ENCODE measurements at regions not wholly inside any gene's neighbourhood (a gene's known extent, or its start where the extent isn't known, plus 50 kb on each side); places are given as distances from the start of the nearest gene placed in this dataset.
"Not testable (repeated sequence)": the region's sequence is repeated elsewhere in the genome, so short reads cannot be mapped to it uniquely, and the experiment has no call there.

DNA sequence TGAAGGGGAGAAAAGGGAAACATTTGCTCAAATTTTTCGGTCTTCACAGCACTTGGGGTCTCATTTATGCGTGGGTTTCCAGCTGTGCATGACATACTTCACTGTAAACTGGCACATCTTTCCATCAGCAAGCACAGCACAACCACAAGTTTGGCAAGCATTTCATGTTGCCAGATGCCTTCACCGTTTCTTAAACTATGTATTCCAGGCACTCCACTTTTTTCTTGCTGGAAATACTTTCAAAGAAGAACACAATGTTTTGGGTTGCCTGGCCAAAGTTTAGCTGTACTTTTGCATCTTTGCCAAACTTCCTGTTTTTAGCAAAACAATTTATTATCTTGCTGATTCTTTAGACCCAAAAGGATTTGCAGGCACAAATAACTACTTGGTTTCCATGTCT lies 194.6 kb upstream of the MEIS1 start:
- no peak for FAIRE-seq

DNA sequence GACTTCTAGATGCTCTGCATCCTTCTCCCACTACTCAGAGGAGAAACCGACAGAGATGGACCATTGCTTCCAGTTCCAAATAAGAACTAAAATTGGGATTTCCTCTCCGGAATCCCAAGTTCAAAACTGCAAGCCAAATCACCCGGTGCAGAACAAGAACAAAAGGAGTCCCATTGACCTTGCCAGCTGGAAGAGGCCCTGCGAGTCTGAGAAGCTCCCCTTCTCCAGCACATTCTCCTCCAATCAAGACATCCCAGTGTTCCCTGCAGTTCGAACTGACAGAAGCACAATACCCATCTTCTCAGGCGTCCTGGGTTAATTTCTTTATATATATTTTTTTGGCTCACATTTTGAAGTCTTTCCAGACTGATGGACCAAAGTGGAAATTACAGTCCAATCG lies 195.3 kb upstream of the MEIS1 start:
- FAIRE-seq: no peak

DNA sequence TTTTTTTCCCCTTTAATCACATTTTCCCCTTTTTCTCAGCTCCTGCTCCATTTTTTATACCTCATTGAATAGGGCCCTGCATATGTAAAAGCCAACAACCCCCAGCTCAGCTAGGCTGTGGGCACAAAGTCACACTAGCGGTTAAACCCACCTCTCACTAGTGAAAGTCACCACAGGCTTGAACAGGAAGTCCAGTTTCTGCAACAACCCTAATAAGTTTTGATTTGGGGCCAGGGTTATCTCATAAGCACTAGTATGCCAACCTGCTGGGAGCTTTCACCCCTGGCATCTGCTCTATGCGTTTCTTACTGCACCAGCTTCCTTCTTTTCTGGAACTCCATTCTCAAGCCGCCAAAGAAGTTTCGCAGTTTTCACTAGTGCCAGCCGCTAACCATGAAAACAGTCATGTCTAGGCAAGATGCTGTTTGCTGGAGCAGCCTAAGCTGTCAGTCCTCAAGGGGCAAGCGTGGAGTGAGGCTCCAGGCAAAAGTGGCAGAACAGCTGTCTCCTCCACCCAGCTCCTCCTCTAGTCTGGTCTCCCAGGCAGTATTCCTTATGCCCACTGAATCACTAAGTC lies 197.0 kb upstream of the MEIS1 start:
- FAIRE-seq: no peak

DNA sequence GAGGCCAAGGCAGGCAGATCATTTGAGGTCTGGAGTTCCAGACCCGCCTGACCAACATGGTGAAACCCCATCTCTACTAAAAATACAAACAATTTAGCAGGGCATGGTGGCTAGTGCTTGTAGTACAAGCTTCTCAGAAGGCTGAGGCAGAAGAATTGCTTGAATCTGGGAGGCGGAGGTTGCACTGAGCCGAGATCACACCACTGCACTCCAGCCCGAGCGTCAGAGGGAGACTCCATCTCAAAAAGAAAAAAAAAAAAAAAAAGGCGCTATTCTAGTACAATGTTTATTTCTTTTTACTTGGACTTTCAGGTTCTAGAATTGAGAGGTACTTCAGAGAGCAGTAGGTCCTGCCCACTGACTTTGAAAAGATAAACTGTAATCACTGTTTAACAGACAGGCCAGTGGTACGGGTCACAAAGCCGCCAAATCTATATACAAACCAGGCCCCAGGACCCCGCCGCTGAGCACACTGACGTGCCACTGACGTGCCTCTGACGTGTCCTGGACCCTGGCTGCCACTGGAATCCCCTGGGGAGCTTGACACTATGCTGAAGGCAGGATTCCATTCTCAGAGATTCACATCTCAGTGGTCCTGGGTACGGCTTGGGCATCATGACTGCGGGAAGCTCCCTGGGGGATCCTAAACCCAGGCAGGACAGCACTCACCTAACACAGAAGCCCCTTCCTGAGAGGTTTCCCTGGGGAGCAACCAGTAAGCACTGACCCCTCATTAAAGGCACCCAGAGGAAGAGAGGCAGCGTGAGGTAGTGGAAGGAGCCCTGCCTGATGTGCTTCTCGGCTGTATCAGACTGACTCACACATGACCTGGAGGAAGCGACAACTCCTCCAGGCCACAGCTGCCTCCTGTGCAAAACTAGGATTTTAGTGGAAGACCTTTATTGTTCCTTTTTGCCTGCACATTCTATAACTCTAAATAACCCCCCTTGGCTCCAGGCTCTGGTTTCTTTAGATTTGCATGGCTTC lies 197.8 kb upstream of the MEIS1 start:
- FAIRE-seq: no peak

DNA sequence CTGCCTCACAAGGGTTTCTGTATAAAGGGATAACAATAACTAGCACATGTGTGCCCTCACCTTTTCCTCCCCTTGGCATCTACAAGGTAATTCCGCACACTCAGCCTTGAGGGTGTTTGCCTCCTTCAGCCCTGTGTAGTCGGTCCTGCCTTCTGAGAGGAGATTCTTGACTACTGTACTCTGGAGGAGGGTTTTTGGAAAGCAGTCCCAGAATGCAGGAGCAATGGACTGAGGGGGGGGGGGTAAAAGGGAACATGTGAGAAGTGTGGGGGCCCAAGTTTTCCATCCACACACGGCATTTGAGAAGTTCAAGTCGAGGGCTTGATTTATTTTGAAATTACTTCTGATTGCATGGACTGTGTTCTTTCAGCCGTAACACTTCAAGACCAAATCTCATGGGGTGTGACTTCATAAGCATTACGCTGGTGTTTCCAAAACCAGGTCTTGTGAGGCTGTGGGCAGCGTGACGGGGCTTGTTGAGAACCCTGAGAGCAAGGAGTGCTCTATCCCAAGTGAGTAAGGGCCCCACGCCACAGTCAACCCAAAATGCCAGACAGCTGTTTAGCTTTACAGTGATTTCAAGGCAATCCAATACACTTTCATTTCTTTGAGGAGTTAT lies 198.7 kb upstream of the MEIS1 start:
- FAIRE-seq: no peak

DNA sequence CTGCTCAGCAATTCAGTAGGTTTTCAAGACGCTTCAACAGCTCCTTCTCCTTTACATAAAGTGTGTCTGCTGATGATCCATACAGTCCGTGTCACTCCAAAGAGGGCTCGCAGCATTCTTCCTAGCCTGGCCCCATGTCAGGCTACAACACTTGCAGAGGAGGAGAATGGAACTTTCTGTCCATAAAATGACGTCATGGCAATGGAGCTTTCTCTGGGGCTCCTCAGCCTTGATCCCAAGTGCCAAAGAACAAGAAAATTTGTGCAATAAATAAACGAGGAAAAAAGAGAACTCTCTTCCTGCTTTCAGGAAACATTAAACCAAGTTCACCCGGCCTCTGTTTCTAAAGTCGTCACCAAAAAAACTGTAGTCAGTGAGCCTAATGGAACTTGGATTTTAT lies 199.5 kb upstream of the MEIS1 start:
- FAIRE-seq: no peak

DNA sequence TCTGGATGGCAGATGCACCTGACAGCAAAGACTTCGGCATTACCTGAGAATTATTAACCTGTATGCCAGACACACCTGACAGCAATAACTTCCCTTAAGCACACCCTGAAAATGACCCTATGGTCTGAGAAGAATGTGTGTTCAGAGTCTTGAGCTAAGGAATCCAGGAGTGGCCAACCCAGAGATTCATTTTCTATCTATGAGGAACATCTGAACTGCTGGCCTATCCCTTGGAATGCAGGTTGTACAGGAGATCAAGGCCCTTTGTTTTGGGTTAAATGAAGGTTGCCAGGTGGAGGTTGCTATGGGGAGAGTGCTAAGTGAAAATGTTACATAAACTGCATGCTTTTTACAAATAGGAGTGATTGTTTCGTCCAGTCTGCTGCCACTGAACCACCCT lies 200.9 kb upstream of the MEIS1 start:
- no peak for FAIRE-seq

DNA sequence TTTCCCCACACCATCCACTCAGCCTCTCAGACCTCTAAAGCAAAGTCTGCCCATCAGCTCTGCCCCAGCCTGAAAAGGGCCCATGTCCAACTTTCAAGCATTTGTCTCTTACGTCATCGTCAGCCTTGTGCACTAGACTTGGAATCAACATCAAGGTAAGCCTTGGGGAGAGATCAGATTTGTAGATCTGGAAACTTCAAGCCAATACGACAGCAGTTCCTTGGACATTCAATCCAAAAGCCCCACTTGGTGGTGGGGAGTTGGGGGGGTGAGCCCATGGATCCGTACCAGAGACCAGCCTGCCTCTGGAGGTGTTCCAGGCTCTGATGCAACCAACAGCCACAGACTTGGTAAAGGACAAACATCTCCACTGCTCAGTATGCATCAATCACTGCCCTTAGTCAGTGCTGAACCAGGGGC lies 206.8 kb upstream of the MEIS1 start:
- no peak for FAIRE-seq

DNA sequence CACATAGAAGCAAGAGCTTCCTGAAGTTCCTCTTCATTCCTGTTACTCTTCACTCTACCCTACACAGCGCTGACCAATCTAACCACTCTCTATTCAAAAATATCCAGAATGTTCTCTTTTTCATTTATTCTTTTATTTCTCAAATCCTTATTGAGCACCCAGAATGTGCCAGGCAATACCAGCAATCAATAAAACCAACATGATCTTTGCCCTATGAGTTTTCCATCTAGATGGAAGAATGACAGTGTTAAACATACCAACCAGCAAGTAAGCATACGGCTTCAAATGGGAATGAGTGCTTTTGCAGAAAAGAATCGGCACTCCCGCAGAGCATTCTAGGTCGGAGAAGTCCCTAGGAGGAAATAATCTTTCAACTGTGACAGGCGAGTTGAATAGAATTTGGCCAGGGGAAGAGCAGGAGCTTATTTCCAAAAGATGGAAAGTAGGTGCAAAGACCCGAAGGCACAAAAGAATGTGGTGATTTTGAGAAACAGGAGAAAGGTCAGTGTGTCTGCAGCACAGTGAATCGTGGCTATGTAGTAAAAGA lies 217.8 kb upstream of the MEIS1 start:
- FAIRE-seq: no peak

DNA sequence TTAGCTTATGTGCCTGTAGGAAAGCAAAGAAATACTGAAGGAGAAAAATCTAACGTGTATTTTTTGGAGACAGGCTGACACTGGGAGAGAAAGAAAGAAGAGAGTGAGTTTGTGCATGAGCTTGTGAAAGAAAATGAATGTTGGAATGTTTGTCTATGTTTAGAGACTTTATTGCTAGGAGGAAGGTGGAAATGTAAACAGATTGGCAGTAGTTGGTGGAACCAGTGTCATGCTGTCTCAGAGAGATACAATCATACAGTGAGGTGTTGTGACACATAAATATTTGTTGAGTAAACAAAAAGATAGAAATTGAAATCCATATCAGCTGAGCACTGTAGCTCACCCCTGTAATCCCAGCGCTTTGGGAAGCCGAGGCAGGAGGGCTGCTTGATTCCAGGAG lies 222.2 kb upstream of the MEIS1 start:
- no peak for FAIRE-seq

DNA sequence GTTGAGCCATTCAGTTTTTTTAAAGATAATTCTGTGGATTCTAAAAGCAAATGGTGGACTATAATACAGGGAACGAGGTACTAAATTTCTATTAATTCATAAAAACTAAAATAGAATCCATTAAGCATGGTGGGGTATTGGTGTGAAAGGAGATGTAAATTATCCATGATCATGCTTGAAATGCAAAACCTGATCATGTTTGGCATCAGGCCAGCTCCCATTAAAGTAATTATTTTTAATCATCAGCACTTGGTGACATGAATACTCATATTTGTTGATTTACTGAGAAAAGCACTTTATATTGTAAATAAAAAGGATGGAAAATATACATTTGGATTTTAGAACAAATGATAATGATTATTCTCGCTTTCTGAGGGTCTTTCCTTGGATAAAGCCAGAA lies 232.3 kb upstream of the MEIS1 start:
- no peak for FAIRE-seq

DNA sequence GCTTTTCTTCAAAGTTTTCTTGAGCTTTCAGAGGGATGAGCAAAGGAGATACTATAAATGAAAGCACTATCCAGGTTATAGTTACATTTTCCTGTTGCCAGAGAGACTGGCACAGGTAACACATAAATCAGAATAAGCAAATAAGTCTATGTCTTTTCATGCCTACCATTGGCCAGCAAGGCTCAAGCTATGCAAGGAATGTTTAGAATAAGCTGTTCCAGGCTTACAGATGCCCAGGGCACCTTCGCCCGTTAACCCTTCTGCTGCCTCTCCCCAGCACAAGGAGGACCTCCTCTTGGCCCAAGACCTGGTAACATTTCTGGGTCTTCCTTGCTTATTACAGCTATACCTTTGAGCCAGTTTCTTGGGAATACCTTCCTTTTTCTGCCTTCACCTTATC lies 233.7 kb upstream of the MEIS1 start:
- no peak for FAIRE-seq

DNA sequence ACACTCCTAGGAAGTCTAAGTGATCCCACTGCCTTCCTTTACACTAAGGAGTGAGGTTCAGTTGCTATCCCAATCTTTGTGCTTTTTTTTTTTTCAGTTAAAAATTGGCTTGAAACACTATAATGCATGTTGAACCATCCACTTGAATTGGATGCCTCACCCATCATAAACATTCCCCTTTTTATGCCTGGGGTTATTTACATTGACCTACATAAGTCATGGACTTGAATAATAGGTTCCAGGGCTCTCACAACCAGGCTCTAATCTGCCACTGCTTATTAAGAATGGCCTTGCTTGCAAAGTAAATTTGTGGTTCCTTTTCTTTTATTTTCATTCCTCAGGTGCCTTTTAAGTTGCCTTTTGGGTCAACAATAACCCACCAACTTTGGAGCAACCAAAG lies 236.1 kb upstream of the MEIS1 start:
- FAIRE-seq: no peak

DNA sequence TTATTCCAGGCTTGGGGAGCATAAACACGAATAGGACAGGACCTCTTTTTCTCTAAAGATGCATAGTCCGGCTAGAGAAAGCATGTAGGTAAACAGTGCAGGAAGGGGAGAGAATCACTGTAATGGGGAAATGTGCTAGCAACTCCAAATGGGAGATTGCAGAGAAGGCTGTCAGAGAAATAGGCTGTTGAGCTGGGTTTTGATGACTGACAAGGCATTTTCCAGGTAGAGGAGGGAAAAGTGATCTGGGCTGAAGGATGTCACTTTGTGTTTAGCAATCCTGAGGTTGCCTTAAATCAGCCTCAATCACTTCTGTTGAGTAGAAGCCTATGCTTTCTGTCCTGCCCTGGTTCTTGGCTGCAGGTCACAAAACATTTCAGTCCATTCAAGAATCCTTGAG lies 242.0 kb upstream of the MEIS1 start:
- FAIRE-seq: no peak

DNA sequence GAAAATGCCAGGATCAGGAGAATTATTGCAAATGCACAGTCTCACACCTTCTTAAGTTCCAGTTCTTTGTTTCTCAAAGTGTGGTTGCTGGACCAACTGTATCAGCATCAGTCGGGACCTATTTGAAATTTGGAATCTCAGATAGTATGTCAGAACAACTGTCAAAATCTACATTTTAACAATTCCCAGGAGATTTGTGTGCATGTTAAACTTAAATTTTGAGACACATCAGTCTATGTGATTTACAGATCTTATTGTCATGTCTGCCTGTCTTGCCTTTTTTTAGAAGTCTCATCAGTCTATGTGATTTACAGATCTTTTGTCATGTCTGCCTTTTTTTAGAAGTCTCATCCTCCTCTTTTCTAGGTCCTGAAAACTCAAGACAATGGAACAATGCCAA lies 243.6 kb upstream of the MEIS1 start:
- FAIRE-seq: no peak

DNA sequence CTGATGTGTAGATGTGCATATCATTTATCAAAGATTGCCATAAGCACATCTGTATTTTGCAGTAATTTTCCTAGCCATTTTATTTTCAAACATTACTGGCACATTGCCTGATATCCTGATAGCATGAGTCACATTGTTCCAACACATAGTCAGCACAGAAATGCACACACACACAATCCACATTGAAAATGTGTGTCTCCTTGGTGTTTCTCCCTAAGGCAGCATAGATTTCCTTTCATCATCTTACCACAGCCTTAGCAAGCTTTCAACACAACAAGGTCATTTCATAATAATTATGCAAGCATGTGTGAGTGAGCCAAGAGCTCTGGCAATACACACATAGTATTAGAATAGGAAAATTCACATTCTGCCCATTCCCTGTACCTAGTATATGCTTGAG lies 245.4 kb upstream of the MEIS1 start:
- no peak for FAIRE-seq

DNA sequence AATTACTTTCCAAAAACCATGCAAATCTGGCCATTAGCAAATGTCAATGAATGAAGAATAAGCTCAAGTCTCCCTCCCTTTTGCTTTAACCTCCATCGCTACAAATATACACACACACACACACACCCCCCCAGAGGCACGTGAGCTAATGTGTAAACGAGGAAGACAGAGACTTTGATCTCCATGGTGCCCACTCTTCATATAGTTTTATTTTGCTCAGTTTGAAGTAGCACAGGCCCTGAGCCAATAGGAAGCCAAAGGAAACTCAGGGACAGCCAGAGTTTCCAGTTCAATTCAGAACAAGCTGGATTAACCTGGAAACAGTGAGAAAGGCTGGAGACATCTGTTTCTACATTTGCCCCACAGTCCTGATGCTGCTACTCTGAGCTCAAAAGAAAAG lies 248.4 kb upstream of the MEIS1 start:
- FAIRE-seq: no peak

DNA sequence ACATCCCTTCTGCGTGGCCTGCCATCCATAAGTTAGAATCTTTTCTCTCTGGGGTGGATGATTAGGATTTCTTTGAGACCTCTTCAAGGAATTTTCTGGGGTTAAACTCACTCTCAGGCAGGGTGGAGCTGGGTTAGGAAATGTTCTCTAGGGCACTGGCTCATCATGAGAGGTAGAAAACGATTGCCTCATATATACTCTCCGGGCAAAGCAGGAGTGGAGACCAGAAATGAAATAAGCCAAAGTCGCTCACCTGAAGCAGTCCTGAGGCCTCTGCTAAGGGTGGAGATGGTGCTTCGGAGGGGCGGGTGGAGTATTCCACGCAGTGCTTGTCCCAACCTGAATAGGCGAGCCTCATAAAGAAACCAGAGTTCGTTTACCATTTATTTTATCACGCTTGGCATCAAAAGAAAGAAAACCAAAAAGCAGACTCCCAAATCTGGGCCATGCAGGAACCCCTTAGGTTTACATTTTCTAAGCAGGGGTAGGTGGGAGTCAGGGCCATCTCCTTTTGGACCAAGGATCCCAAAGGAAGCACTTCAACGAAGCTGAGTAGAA lies 249.3 kb upstream of the MEIS1 start:
- no peak for FAIRE-seq

DNA sequence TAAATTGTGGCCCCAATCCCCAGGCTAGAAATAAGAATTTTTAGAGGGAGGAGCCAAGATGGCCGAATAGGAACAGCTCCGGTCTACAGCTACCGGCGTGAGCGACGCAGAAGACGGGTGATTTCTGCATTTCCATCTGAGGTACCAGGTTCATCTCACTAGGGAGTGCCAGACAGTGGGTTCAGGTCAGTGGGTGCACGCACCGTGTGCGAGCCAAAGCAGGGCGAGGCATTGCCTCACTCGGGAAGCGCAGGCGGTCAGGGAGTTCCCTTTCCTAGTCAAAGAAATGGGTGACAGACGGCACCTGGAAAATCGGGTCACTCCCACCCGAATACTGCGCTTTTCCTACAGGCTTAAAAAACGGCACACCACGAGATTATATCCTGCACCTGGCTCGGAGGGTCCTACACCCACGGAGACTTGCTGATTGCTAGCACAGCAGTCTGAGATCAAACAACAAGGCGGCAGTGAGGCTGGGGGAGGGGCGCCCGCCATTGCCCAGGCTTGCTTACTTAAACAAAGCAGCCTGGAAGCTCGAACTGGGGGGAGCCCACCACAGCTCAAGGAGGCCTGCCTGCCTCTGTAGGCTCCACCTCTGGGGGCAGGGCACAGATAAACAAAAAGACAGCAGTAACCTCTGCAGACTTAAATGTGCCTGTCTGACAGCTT lies 257.7 kb upstream of the MEIS1 start:
- FAIRE-seq: not testable (repeated sequence)

DNA sequence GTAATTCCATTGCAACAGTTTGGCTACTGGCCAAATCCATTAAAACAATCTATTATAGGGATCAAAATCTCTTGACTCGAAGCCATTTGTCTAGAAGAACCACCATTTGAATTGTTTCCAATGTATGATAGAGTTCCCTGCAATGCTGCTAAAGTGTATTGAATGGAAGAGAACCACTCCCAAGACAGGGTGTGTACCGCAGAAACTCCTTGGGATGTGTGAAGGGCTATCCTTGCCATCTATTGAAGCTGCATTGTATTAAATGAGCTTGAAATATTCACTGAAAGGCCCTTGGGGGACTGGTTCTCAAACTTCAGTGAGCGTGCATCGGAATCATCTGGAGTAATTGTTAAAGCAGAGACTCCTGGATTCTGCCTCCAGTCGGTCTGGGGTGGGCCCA lies 260.4 kb upstream of the MEIS1 start:
- FAIRE-seq: no peak

DNA sequence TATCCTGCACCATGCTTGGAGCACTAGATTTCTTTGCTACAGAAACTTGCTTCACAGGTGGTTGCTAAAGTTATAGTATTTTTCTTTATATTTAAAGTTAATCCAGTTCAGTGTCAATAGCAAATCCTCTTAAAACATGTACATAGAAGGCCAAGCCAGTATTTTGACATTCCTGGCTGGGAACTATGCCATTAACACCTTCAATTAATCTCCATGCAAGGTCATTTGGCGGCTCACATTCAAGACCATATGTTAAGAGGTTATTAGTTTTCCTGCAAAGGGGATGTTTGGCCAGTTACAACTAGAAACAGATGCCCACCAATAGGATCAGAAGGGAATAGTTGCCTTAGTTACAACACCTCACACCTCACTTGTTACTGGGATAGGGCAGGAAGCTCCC lies 261.3 kb upstream of the MEIS1 start:
- FAIRE-seq: no peak

DNA sequence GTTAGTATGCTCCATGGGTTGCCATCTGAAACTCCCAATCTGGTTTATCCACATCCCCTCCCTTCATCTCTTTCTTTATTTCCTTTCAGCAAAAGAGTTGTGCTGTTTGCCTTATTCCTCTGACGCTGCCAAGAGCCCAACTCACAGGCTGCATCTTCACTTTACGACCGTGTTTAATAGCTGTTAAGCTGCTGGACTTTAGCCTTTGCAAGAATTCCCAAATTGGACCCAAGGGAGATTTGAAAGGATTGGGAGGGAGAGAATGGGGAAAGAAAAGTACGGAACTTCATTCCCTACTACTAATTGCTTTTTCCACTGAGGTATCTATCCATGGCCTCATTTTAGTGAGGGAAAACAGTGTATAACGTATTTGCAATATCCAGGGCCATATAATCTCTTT lies 263.4 kb upstream of the MEIS1 start:
- FAIRE-seq: no peak

DNA sequence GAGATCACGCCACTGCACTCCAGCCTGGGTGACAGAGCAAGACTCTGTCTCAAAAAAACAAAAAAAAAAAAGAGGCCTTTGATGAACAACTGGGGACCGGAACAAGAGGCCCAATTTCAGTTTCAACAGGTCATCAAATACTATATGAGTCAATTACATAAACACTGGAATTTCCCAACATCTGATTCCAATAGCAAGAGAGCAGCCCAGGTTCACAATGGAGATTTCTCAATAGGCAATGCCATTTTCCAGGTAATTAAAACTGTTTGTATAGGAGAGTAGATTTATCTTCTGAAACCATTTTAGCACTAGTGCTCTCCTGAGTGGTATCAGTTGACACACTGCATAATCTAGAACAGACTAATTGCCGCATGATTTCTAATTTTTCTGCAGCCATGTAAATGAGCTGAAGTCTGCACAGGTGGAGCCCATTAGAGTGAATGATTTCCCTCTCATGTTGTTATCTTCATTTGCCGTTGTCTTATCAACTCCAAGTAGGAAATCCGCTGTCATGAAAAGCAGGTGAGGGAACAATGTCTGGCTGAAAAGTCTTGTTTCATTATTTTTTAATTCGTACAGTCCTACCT lies 264.1 kb upstream of the MEIS1 start:
- no peak for FAIRE-seq
